ENCODE measurements at regions not wholly inside any gene's neighbourhood (a gene's known extent, or its start where the extent isn't known, plus 50 kb on each side); places are given as distances from the start of the nearest gene placed in this dataset.

DNA sequence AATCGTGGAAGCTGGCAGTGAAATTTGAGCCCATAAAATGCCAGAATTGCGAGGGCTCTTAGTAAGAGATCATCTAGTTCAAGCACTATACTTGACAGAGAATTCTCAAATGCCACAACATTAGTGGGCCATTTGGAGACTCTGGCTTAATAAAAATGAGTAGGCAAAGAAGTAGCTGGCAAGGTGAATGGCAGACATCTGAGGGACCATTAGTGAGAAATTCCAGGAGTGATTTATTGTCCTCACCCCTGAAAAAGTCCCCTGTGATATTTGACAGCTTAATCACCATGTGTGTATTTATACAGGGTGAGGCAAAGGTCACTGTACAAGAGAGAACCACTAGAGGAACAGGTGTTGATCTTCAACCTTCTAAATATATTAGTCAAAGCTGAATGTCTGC is 207.5 kb downstream of the CHRDL1 start:
- TF ChIP-seq, protein P1, sequence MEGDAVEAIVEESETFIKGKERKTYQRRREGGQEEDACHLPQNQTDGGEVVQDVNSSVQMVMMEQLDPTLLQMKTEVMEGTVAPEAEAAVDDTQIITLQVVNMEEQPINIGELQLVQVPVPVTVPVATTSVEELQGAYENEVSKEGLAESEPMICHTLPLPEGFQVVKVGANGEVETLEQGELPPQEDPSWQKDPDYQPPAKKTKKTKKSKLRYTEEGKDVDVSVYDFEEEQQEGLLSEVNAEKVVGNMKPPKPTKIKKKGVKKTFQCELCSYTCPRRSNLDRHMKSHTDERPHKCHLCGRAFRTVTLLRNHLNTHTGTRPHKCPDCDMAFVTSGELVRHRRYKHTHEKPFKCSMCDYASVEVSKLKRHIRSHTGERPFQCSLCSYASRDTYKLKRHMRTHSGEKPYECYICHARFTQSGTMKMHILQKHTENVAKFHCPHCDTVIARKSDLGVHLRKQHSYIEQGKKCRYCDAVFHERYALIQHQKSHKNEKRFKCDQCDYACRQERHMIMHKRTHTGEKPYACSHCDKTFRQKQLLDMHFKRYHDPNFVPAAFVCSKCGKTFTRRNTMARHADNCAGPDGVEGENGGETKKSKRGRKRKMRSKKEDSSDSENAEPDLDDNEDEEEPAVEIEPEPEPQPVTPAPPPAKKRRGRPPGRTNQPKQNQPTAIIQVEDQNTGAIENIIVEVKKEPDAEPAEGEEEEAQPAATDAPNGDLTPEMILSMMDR (IDR thresholded peaks at IDR 0.05; ENCODE audit: extremely low read depth in 1 of 2, insufficient read depth in 1 of 2, low read depth in 1 of 2, low read length in 2 of 2): no peak
- TF ChIP-seq POLR2A (IDR thresholded peaks at IDR 0.05; ENCODE audit: low read depth, low read length) (no peak), POLR2AphosphoS5 (IDR thresholded peaks at IDR 0.05; ENCODE audit: insufficient read depth, low read depth, low read length) (no peak), EZH2 (IDR thresholded peaks at IDR 0.05; ENCODE audit: borderline replicate concordance, low read depth, low read length, severe bottlenecking) (no peak), GATA2 (IDR thresholded peaks at IDR 0.05; ENCODE audit: insufficient read depth, insufficient read length, low read depth, low read length) (no peak), MYC (IDR thresholded peaks at IDR 0.05; ENCODE audit: low read depth, low read length) (no peak), FOS (IDR thresholded peaks at IDR 0.05; ENCODE audit: borderline replicate concordance, insufficient read depth, low read length) (no peak), JUN (IDR thresholded peaks at IDR 0.05; ENCODE audit: borderline replicate concordance, insufficient read depth, insufficient read length, low read depth) (no peak)
- TF ChIP-seq, protein P2, sequence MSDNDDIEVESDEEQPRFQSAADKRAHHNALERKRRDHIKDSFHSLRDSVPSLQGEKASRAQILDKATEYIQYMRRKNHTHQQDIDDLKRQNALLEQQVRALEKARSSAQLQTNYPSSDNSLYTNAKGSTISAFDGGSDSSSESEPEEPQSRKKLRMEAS (IDR thresholded peaks at IDR 0.05; ENCODE audit: insufficient read depth, insufficient read length): no peak
